ENCODE measurements at regions not wholly inside any gene's neighbourhood (a gene's known extent, or its start where the extent isn't known, plus 50 kb on each side); places are given as distances from the start of the nearest gene placed in this dataset.

DNA sequence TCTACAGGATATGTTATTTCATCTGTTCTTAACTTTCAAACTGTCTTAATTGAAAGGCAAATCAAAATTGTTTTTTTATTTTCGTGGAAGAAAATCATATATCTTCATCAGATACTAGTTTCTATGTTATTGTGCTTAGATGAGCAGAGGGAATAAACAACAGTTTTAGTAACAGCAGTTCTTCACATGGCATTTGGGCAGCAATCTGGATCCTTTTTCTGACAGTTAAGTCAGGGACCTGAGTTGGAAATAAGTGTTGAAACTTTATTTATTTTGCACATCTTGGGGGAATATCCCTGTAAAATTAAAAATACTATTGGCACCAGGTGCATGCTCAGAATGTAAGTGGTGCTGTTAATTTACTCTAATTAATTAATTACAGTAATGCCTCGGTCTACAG, 296.3 kb downstream of the GPAM start:
- TF ChIP-seq EZH2 (IDR thresholded peaks at IDR 0.05) (no peak), POLR2AphosphoS5 (IDR thresholded peaks at IDR 0.05; ENCODE audit: borderline replicate concordance, low read depth, low read length) (no peak), FOXP2 (optimal IDR thresholded peaks at IDR 0.05; ENCODE audit: control extremely low read depth, extremely low read length, insufficient read depth) (no peak)
